OCI-LY1 (cell line): ENCODE measurements at regions not wholly inside any gene's neighbourhood (a gene's known extent, or its start where the extent isn't known, plus 50 kb on each side); places are given as distances from the start of the nearest gene placed in this dataset.

ENCODE experiments used
- H2AFZ ChIP-seq: fragments of 200-600 bp; sonication (generic), shearing (Covaris generic); 2 replicates; pipeline ENCODE4 v1.6.0; 2014; ENCODE audit warnings: antibody characterized with exemption, mild to moderate bottlenecking, low read length
- H3F3A ChIP-seq: fragments of 200-600 bp; sonication (generic), shearing (Covaris generic); 2 replicates; pipeline ENCODE4 v1.6.0; 2014; ENCODE audit warnings: mild to moderate bottlenecking, antibody characterized with exemption, low read length, moderate library complexity; ENCODE audit not compliant: insufficient read depth
- H3K27ac ChIP-seq: fragments of 200-600 bp; sonication (generic); 2 replicates; pipeline ENCODE4 v1.5.1; 2014; ENCODE audit warnings: low read length, mixed run types, mild to moderate bottlenecking, low read depth; ENCODE audit not compliant: poor library complexity, severe bottlenecking
- H3K27me3 ChIP-seq: fragments of 200-600 bp; sonication (generic); 2 replicates; pipeline ENCODE4 v1.6.0; 2014; ENCODE audit warnings: antibody characterized with exemption, mild to moderate bottlenecking, low read length, moderate library complexity; ENCODE audit not compliant: insufficient read depth
- H3K36me3 ChIP-seq: fragments of 200-600 bp; sonication (generic); 2 replicates; pipeline ENCODE4 v1.6.1; 2014; ENCODE audit warnings: mild to moderate bottlenecking, antibody characterized with exemption, low read length, moderate library complexity, mixed read lengths; ENCODE audit not compliant: insufficient read depth
- H3K4me1 ChIP-seq: fragments of 200-600 bp; sonication (generic); 2 replicates; pipeline ENCODE4 v1.5.1; 2014; ENCODE audit warnings: mild to moderate bottlenecking, low read length, moderate library complexity; ENCODE audit not compliant: insufficient read depth, severe bottlenecking
- H3K4me2 ChIP-seq: fragments of 200-600 bp; sonication (generic), shearing (Covaris generic); 2 replicates; pipeline ENCODE4 v1.6.1; 2014; ENCODE audit warnings: low read length
- H3K4me3 ChIP-seq: fragments of 200-600 bp; sonication (generic); 2 replicates; pipeline ENCODE4 v1.5.1; 2014; ENCODE audit warnings: low read length, low read depth, mild to moderate bottlenecking, mixed read lengths; ENCODE audit not compliant: poor library complexity, severe bottlenecking
- H3K79me2 ChIP-seq: fragments of 200-600 bp; shearing (Covaris generic); 2 replicates; pipeline ENCODE4 v1.6.1; 2016; ENCODE audit warnings: mixed run types, low read length, mixed read lengths; ENCODE audit not compliant: insufficient read depth
- H3K9ac ChIP-seq: fragments of 200-600 bp; sonication (generic), shearing (Covaris generic); 2 replicates; pipeline ENCODE4 v1.6.1; 2014; ENCODE audit warnings: mild to moderate bottlenecking, low read length, mixed read lengths
- H3K9me2 ChIP-seq: fragments of 200-600 bp; sonication (generic), shearing (Covaris generic); 2 replicates; pipeline ENCODE4 v1.6.1; 2014; ENCODE audit warnings: low read depth, mild to moderate bottlenecking, low read length, mixed read lengths
- H3K9me3 ChIP-seq: fragments of 200-600 bp; shearing (Covaris generic); 2 replicates; pipeline ENCODE4 v1.6.1; 2014; ENCODE audit warnings: low read length, mixed read lengths
- H4K20me1 ChIP-seq: fragments of 200-600 bp; sonication (generic), shearing (Covaris generic); 2 replicates; pipeline ENCODE4 v1.6.0; 2016; ENCODE audit warnings: mild to moderate bottlenecking, low read length; ENCODE audit not compliant: insufficient read depth
- CTCF ChIP-seq: fragments of 200-600 bp; sonication (generic), shearing (Covaris generic); IDR thresholded peaks from 2 replicates; pipeline ENCODE4 v1.5.1; 2017; ENCODE audit warnings: mild to moderate bottlenecking, antibody characterized with exemption, low read length, moderate library complexity, mixed read lengths
- EZH2 ChIP-seq: fragments of 200-600 bp; sonication (generic), shearing (Covaris generic); IDR thresholded peaks from 2 replicates; pipeline ENCODE4 v1.8.0; 2017; ENCODE audit warnings: borderline replicate concordance, mixed run types, mild to moderate bottlenecking, antibody characterized with exemption, low read length, moderate library complexity, mixed read lengths

- Histone ChIP-seq H3K36me3 (no peaks in the 10 kb centered on the region), H2AFZ (no peak overlapping the region), H3K9me3 (no peaks in the 10 kb centered on the region), H3K27ac (no peak overlapping the region), H3K9me2 (no peaks in the 10 kb centered on the region), H3K27me3 (no peaks in the 10 kb centered on the region), H3K4me2 (no peak overlapping the region), H3K79me2 (no peaks in the 10 kb centered on the region), H4K20me1 (no peaks in the 10 kb centered on the region), H3F3A (no peaks in the 10 kb centered on the region), H3K4me1 (no peaks in the 10 kb centered on the region), H3K4me3 (no peak overlapping the region), H3K9ac (no peak overlapping the region)
- TF ChIP-seq EZH2 = no peak
- no peak for TF ChIP-seq CTCF
Observed at GRCh38 chr5:82619097-82619496, 340.9 kb upstream of the RPS23 start.

GRCh38 chr5:82614706-82615105 is 336.6 kb upstream of the RPS23 start:
- Histone ChIP-seq H2AFZ (no peak overlapping the region), H3K36me3 (no peaks in the 10 kb centered on the region)

GRCh38 chr5:82613891-82614290 is 335.7 kb upstream of the RPS23 start:
- no peaks in the 10 kb centered on the region for H3K79me2 ChIP-seq
- H3K27ac ChIP-seq = no peak overlapping the region
- no peaks in the 10 kb centered on the region for H3K9me2 ChIP-seq
- TF ChIP-seq EZH2 (no peak), CTCF (no peak)
- H3K4me1 ChIP-seq = no peaks in the 10 kb centered on the region
- H3K4me3 ChIP-seq = no peak overlapping the region
- H3F3A ChIP-seq = no peaks in the 10 kb centered on the region
- H3K4me2 ChIP-seq = no peak overlapping the region
- H3K9ac ChIP-seq = no peak overlapping the region
- H2AFZ ChIP-seq = no peak overlapping the region
- H3K9me3 ChIP-seq = no peaks in the 10 kb centered on the region
- H4K20me1 ChIP-seq = no peaks in the 10 kb centered on the region
- H3K36me3 ChIP-seq = no peaks in the 10 kb centered on the region
- H3K27me3 ChIP-seq = no peaks in the 10 kb centered on the region

More at GRCh38 chr5:82614706-82615105, 336.6 kb upstream of the RPS23 start:
- Histone ChIP-seq H3K9me3 (no peaks in the 10 kb centered on the region), H3K4me1 (no peaks in the 10 kb centered on the region), H3K79me2 (no peaks in the 10 kb centered on the region), H3K4me2 (no peak overlapping the region), H3K27ac (no peak overlapping the region), H3K27me3 (no peaks in the 10 kb centered on the region), H3K9ac (no peak overlapping the region), H3F3A (no peaks in the 10 kb centered on the region), H3K4me3 (no peak overlapping the region), H3K9me2 (no peaks in the 10 kb centered on the region), H4K20me1 (no peaks in the 10 kb centered on the region)
- TF ChIP-seq CTCF (no peak), EZH2 (no peak)
